ENCODE measurements at regions not wholly inside any gene's neighbourhood (a gene's known extent, or its start where the extent isn't known, plus 50 kb on each side); places are given as distances from the start of the nearest gene placed in this dataset.

DNA sequence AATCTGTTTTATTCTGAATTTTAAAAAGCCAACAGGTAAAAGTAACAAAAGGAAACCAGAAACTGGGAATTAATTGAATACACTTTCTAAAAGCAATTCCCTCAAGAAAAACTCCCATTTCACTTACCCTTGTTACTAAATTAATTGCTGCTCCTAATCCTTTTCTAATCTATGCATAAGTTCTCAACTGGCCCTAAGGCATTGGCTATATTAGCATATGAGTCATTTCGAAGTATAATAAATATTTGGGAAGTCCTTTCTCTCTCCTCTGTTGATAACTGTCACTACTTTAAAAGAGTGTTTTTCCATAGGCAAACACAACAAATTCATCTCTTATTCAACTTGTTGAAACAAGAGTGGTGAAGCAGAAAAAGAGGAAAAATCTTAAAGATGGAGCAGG lies 486.5 kb upstream of the HTR2C start:
- TF ChIP-seq POLR2A (IDR thresholded peaks at IDR 0.05; ENCODE audit: low read length), result no peak
- TF ChIP-seq GATA1 (IDR thresholded peaks at IDR 0.05; ENCODE audit: low read depth, low read length), result no peak

Measured in erythroblast (primary cell).